K562 (cell line): ENCODE measurements at regions not wholly inside any gene's neighbourhood (a gene's known extent, or its start where the extent isn't known, plus 50 kb on each side); places are given as distances from the start of the nearest gene placed in this dataset.

ENCODE experiments used
- EZH2 ChIP-seq: IDR thresholded peaks from 2 replicates; pipeline ENCODE4 v1.6.1; 2012; ENCODE audit warnings: low read depth, mild to moderate bottlenecking, inconsistent platforms, low read length, borderline replicate concordance
- GATA2 ChIP-seq: sonication (generic); formaldehyde crosslinking; IDR thresholded peaks from 2 replicates; pipeline ENCODE4 v1.4.0; 2020; ENCODE audit warnings: mild to moderate bottlenecking, missing genetic modification reagents
- GATAD2A ChIP-seq: fragments of 450-650 bp; IDR thresholded peaks from 2 replicates; pipeline ENCODE4 v1.6.1; 2017
- HMGN3 ChIP-seq: IDR thresholded peaks from 2 replicates; pipeline ENCODE4 v1.6.1; 2011; ENCODE audit warnings: borderline replicate concordance, low read depth, mild to moderate bottlenecking, mixed read lengths, low read length; ENCODE audit not compliant: insufficient read length; ENCODE audit errors: extremely low read depth
- SPI1 ChIP-seq: IDR thresholded peaks from 2 replicates; pipeline ENCODE4 v1.6.1; 2011; ENCODE audit warnings: low read depth, low read length, control low read depth, borderline replicate concordance
- TEAD4 ChIP-seq, 2 experiments: sonication (generic) in 1 of 2; formaldehyde crosslinking in 1 of 2; IDR thresholded peaks; 2 replicates each; pipeline versions ENCODE4 v1.6.1 to v1.8.0; 2012 to 2022; ENCODE audit warnings: borderline replicate concordance in 1 of 2, inconsistent platforms in 1 of 2, low read length in 1 of 2, mild to moderate bottlenecking in 1 of 2, missing genetic modification reagents in 1 of 2
- THRB ChIP-seq: fragments of 450-650 bp; formaldehyde crosslinking; conservative IDR thresholded peaks from 2 replicates; pipeline ENCODE4 v1.4.0; 2022; ENCODE audit warnings: mild to moderate bottlenecking, missing genetic modification characterization

GRCh38 chr4:177860171-177860570, 417.9 kb upstream of the AGA start:
- TF ChIP-seq EZH2 (no peak), HMGN3 (no peak), GATA2 (CRISPR knock-in tag) (no peak), GATAD2A (no peak), SPI1 (no peak), TEAD4 (IDR thresholded peaks at IDR 0.05; ENCODE audit: low read length) (no peak), TEAD4 (CRISPR knock-in tag; IDR thresholded peaks at IDR 0.05; ENCODE audit: borderline replicate concordance) (no peak), THRB (CRISPR knock-in tag) (no peak)
